Upper lobe of left lung (tissue), 4 donors: ENCODE measurements at regions not wholly inside any gene's neighbourhood (a gene's known extent, or its start where the extent isn't known, plus 50 kb on each side); places are given as distances from the start of the nearest gene placed in this dataset.

Experiments
- CTCF ChIP-seq, 6 experiments: fragments of 450-650 bp in 4 of 6; fragments of 200-600 bp in 2 of 6; sonication (generic) in 2 of 6; IDR thresholded peaks; one replicate each; pipeline ENCODE4 v1.5.1; 2016 to 2019; ENCODE audit warnings: antibody characterized with exemption in 6 of 6
- EP300 ChIP-seq, 4 donors: sonication (generic); formaldehyde crosslinking; IDR thresholded peaks; one replicate each; pipeline ENCODE4 v1.5.1; 2017; ENCODE audit warnings: antibody characterized with exemption in 4 of 4, control low read depth in 2 of 4

GRCh38 chr3:46124216-46125177 is 83.6 kb downstream of the CCR1 start:
- TF ChIP-seq CTCF (IDR thresholded peaks at IDR 0.05): no peak
- no peak for TF ChIP-seq EP300 (IDR thresholded peaks at IDR 0.05)
